Hepatic stellate cell (primary cell): ENCODE measurements at regions not wholly inside any gene's neighbourhood (a gene's known extent, or its start where the extent isn't known, plus 50 kb on each side); places are given as distances from the start of the nearest gene placed in this dataset.
"Not testable (repeated sequence)": the region's sequence is repeated elsewhere in the genome, so short reads cannot be mapped to it uniquely, and the experiment has no call there.

Experiments used
- DNase-seq: peaks from one replicate; pipeline ENCODE4 v3.0.0; 2011; ENCODE audit warnings: low spot score

GRCh38 chr11:25319127-25319526 is 822.3 kb downstream of the LUZP2 start:
- DNase-seq, result no peak

GRCh38 chr11:25327656-25328055 is 830.8 kb downstream of the LUZP2 start:
- no peak for DNase-seq

- no peak for DNase-seq
Observed at GRCh38 chr11:25339281-25339680, 842.4 kb downstream of the LUZP2 start.

- no peak for DNase-seq
Observed at GRCh38 chr11:25349537-25349936, 852.7 kb downstream of the LUZP2 start.

- DNase-seq, result no peak
Observed at GRCh38 chr11:25350899-25351803, 854.3 kb downstream of the LUZP2 start.

- no peak for DNase-seq
Observed at GRCh38 chr11:25357133-25357532, 860.3 kb downstream of the LUZP2 start.

GRCh38 chr11:25377466-25377865 is 880.6 kb downstream of the LUZP2 start:
- no peak for DNase-seq

GRCh38 chr11:25396847-25397246 is 900.0 kb downstream of the LUZP2 start:
- DNase-seq, result no peak

GRCh38 chr11:25408146-25408545 is 911.3 kb downstream of the LUZP2 start:
- no peak for DNase-seq

- DNase-seq, result no peak
Observed at GRCh38 chr11:25415793-25416192, 916.1 kb upstream of the ANO3 start.

- no peak for DNase-seq
Observed at GRCh38 chr11:25423436-25424199, 908.3 kb upstream of the ANO3 start.

GRCh38 chr11:25432376-25432775 is 899.6 kb upstream of the ANO3 start:
- no peak for DNase-seq

GRCh38 chr11:25435197-25435596 is 896.7 kb upstream of the ANO3 start:
- DNase-seq, result no peak

- DNase-seq, result no peak
Observed at GRCh38 chr11:25436326-25436725, 895.6 kb upstream of the ANO3 start.

- DNase-seq, result no peak
Observed at GRCh38 chr11:25441421-25441820, 890.5 kb upstream of the ANO3 start.

- DNase-seq, result no peak
Observed at GRCh38 chr11:25449091-25449490, 882.8 kb upstream of the ANO3 start.

- no peak for DNase-seq
Observed at GRCh38 chr11:25453471-25453870, 878.5 kb upstream of the ANO3 start.

GRCh38 chr11:25456211-25456610 is 875.7 kb upstream of the ANO3 start:
- DNase-seq, result no peak

- no peak for DNase-seq
Observed at GRCh38 chr11:25483915-25484635, 847.9 kb upstream of the ANO3 start.

- DNase-seq, result no peak
Observed at GRCh38 chr11:25485315-25485714, 846.6 kb upstream of the ANO3 start.

- DNase-seq, result not testable (repeated sequence)
Observed at GRCh38 chr11:25486338-25486737, 845.6 kb upstream of the ANO3 start.

- DNase-seq, result not testable (repeated sequence)
Observed at GRCh38 chr11:25488176-25488575, 843.8 kb upstream of the ANO3 start.

- DNase-seq, result not testable (repeated sequence)
Observed at GRCh38 chr11:25501426-25501825, 830.5 kb upstream of the ANO3 start.
